Cardiac fibroblast (primary cell): ENCODE measurements at regions not wholly inside any gene's neighbourhood (a gene's known extent, or its start where the extent isn't known, plus 50 kb on each side); places are given as distances from the start of the nearest gene placed in this dataset.

Source experiments
- DNase-seq, 2 donors: peaks; one replicate each; pipeline versions ENCODE4 v3.0.0 to v3.0.0-alpha.2; 2010; ENCODE audit warnings: low read depth in 2 of 2
- H3K4me3 ChIP-seq, 2 donors: replicated peaks in 1 of 2; 1 replicate in 1 of 2; 2 replicates in 1 of 2; pipeline ENCODE4 v1.5.1; 2011; ENCODE audit warnings: low read depth in 2 of 2, low read length in 2 of 2, mild to moderate bottlenecking in 2 of 2, moderate library complexity in 1 of 2
- CTCF ChIP-seq: IDR thresholded peaks from one replicate; pipeline ENCODE4 v1.5.1; 2011; ENCODE audit warnings: low read depth, mild to moderate bottlenecking, low read length, inconsistent platforms

GRCh38 chr1:221847676-221848075 is 105.8 kb upstream of the DUSP10 start:
- H3K4me3 ChIP-seq: no peak overlapping the region
- DNase-seq: no peak
- no peak for TF ChIP-seq CTCF

- no peak for TF ChIP-seq CTCF
- H3K4me3 ChIP-seq: no peak overlapping the region
- DNase-seq: peak; percentile 68 to 89
These were observed 103.9 kb upstream of the DUSP10 start for GRCh38 chr1:221845650-221846371.

- no peak for TF ChIP-seq CTCF
- DNase-seq: no peak
These were observed 100.1 kb upstream of the DUSP10 start for GRCh38 chr1:221841983-221842335.

GRCh38 chr1:221841251-221841982 is 99.5 kb upstream of the DUSP10 start:
- H3K4me3 ChIP-seq: no peak overlapping the region
- DNase-seq: peak; percentile 54 to 70
- no peak for TF ChIP-seq CTCF

More at GRCh38 chr1:221841983-221842335, 100.1 kb upstream of the DUSP10 start:
- no peak overlapping the region for H3K4me3 ChIP-seq

- H3K4me3 ChIP-seq: no peak overlapping the region
- DNase-seq: peak; percentile 55 to 88
- TF ChIP-seq CTCF: no peak
These were observed 98.8 kb upstream of the DUSP10 start for GRCh38 chr1:221840511-221841243.

- TF ChIP-seq CTCF: no peak
- no peak overlapping the region for H3K4me3 ChIP-seq
- peak; percentile 83 to 96 for DNase-seq
These were observed 98.0 kb upstream of the DUSP10 start for GRCh38 chr1:221839782-221840395.
